ENCODE measurements at regions not wholly inside any gene's neighbourhood (a gene's known extent, or its start where the extent isn't known, plus 50 kb on each side); places are given as distances from the start of the nearest gene placed in this dataset.

DNA sequence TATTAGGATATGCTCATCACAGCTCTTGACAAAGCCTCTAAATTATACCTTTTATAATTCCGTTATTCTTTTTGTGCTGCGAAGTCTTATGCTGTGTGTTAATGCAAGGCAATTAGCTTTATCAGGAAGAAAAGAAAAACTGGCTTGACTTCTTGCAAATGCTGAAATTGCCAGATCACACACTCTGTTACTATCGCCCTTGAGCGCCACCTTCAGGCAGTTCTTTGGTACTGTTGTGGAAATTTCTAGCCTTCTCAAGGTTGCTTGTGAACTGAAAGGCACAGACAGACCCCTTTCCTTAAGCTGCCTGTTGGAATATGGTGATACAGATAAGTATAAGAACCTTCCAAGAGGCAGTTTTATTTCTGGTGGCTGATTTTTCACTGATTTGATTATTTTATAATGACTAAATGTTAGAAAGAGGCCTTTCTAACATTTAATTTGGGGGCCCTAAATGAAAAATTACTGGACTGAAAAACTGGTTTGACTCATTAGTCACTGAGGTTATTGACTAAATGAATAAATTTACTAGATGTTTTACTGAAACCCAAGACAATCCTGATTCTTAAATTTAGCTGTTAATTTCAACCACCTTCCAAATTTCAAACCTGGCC, 126.2 kb upstream of the RASGRP1 start:
- TF ChIP-seq, protein P1, sequence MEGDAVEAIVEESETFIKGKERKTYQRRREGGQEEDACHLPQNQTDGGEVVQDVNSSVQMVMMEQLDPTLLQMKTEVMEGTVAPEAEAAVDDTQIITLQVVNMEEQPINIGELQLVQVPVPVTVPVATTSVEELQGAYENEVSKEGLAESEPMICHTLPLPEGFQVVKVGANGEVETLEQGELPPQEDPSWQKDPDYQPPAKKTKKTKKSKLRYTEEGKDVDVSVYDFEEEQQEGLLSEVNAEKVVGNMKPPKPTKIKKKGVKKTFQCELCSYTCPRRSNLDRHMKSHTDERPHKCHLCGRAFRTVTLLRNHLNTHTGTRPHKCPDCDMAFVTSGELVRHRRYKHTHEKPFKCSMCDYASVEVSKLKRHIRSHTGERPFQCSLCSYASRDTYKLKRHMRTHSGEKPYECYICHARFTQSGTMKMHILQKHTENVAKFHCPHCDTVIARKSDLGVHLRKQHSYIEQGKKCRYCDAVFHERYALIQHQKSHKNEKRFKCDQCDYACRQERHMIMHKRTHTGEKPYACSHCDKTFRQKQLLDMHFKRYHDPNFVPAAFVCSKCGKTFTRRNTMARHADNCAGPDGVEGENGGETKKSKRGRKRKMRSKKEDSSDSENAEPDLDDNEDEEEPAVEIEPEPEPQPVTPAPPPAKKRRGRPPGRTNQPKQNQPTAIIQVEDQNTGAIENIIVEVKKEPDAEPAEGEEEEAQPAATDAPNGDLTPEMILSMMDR (IDR thresholded peaks at IDR 0.05), result peak; percentile 83
- H3K36me3 Mint-ChIP-seq (ENCODE audit: low read depth), result no peaks in the 10 kb centered on the region
- peak; percentile 80 for DNase-seq
- H3K27me3 Mint-ChIP-seq (ENCODE audit: low read depth, poor library complexity), result peaks cover 6% of the 10 kb centered on the region
- no peak overlapping the region for H3K27ac Mint-ChIP-seq
- H3K4me1 Mint-ChIP-seq, result peaks cover 12% of the 10 kb centered on the region
- H3K9me3 Mint-ChIP-seq, result peaks cover 4% of the 10 kb centered on the region
- H3K4me3 Mint-ChIP-seq, result no peak overlapping the region

DNA sequence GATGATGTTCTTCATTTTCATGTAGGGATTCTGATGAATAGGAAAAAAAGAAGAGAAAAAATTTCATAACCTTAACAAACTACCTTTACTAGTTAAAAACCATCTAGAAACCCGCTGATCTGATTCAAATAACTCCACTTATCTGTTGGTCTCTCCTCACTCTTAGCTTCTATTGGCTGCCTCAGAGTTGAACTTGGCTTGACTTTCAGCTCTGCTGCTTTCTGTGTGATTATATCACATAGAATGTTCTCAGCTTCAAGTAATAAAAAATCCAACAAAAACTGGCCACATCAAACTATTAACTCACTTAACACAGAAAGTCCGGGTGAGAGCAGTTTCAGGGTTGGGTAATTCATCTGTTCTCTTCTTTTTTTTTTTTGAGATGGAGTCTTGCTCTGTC, 126.8 kb upstream of the RASGRP1 start:
- no peak for DNase-seq
- no peak overlapping the region for H3K4me3 Mint-ChIP-seq
- H3K9me3 Mint-ChIP-seq, result peaks cover 4% of the 10 kb centered on the region
- H3K27ac Mint-ChIP-seq, result no peak overlapping the region
- H3K4me1 Mint-ChIP-seq, result peaks cover 12% of the 10 kb centered on the region
- H3K27me3 Mint-ChIP-seq (ENCODE audit: low read depth, poor library complexity), result peaks cover 6% of the 10 kb centered on the region
- no peaks in the 10 kb centered on the region for H3K36me3 Mint-ChIP-seq (ENCODE audit: low read depth)
- TF ChIP-seq, protein P1 (IDR thresholded peaks at IDR 0.05), result no peak

DNA sequence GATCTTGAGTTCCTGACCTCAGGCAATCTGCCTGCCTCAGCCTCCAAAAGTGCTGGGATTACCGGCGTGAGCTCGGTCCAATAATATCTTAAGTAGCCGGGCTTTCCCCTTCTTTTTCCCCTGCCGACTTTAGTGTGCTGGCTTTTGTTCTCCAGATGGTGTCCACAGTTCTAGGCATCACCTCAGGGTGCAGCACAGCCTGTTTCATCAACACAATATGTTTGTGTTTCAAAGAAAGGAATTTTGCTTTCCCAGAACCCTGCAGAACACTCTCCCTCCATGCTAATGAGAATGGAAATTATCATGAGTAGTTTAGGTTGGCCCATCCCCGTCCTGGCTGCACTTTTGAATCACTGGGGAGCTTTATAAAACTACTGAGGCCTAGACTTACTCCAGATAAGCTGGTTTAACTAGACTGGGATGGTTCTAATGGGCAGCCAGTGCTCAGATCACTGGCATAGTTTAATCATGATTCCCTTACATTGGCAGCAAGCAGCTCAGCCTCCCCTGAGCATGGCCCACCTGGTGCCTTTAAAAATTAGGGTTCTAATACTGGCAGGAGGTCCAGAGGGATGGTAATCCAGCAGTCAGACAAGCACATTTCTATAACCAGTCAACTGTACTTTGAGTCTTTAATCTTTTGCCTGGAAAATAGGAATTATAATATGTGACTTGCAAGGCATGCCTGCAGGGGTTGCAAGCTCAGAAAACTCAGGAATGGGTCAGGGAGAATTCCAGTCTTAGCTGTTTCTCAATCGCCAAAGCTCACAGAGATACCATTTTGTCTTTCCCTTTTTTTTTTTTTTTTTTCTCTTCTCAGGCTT, 127.6 kb upstream of the RASGRP1 start:
- TF ChIP-seq, protein P1 (IDR thresholded peaks at IDR 0.05), result no peak
- peaks cover 6% of the 10 kb centered on the region for H3K27me3 Mint-ChIP-seq (ENCODE audit: low read depth, poor library complexity)
- no peaks in the 10 kb centered on the region for H3K36me3 Mint-ChIP-seq (ENCODE audit: low read depth)
- peaks cover 4% of the 10 kb centered on the region for H3K9me3 Mint-ChIP-seq
- no peak overlapping the region for H3K4me3 Mint-ChIP-seq
- H3K4me1 Mint-ChIP-seq, result peaks cover 10% of the 10 kb centered on the region
- H3K27ac Mint-ChIP-seq, result no peak overlapping the region
- no peak for DNase-seq

DNA sequence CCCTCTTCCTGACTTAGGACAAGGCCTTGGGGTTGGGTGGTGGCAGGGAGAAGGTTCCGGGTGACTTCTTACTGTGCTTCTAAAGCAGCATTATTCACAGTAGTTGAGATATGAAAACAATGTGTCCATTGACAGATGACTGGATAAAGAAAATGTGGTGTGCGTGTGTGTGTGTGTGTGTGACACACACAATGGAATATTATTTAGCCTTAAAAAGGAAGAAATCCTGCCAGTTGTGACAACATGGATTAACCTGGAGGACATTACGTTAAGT, 128.1 kb upstream of the RASGRP1 start:
- Mint-ChIP-seq H3K4me1 (peaks cover 5% of the 10 kb centered on the region), H3K27me3 (ENCODE audit: low read depth, poor library complexity) (peaks cover 6% of the 10 kb centered on the region), H3K9me3 (peaks cover 4% of the 10 kb centered on the region), H3K27ac (no peak overlapping the region), H3K36me3 (ENCODE audit: low read depth) (no peaks in the 10 kb centered on the region), H3K4me3 (no peak overlapping the region)
- TF ChIP-seq, protein P1 (IDR thresholded peaks at IDR 0.05), result no peak
- DNase-seq, result no peak

DNA sequence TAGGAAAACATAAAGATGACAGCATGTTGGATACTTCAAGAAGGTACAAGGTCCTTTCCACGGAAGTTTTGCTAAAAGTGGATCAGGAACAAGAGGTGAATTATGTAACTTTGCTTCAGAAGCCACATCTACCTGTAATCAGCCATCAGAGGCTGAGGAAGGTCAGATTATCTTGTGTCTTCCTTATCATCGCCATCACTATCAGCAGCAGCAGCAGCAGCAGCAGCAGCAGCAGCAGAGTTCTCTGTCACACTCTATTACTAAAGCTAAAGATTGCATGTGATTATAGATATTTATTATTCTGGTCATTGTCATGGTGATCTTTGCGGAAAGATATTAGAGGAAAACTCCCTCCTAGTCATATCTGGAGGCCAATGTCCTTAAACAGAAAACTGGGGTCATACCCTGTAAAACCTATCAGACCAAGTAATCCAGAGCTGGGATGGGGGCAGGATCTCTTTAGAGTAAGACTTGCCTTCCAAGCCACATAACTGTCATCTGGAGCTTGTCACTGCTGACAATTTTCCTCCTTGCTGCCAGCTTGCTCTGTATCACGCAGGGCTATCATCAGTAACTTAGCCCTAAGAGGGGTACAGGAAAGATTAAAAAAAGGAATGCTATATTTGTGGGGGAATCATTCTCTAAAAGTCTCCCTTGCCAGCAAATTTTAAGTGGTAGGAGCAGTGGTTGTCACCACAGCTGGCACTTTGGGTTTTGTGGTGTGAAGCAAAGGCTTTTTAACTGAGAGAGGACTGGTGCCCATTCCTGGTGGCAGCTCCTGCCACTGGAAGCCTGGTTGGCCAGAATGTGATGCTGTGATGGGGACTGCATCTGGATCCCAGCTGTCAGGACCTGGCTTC, 130.9 kb upstream of the RASGRP1 start:
- Mint-ChIP-seq H3K27me3 (ENCODE audit: low read depth, poor library complexity) (peaks cover 3% of the 10 kb centered on the region), H3K4me1 (peaks cover 7% of the 10 kb centered on the region), H3K4me3 (no peak overlapping the region), H3K27ac (no peak overlapping the region), H3K36me3 (ENCODE audit: low read depth) (no peaks in the 10 kb centered on the region), H3K9me3 (peaks cover 4% of the 10 kb centered on the region)
- TF ChIP-seq, protein P1 (IDR thresholded peaks at IDR 0.05), result no peak
- DNase-seq, result no peak

Measured in nephron progenitor cell (in vitro differentiated cells).